ENCODE measurements at regions not wholly inside any gene's neighbourhood (a gene's known extent, or its start where the extent isn't known, plus 50 kb on each side); places are given as distances from the start of the nearest gene placed in this dataset.

DNA sequence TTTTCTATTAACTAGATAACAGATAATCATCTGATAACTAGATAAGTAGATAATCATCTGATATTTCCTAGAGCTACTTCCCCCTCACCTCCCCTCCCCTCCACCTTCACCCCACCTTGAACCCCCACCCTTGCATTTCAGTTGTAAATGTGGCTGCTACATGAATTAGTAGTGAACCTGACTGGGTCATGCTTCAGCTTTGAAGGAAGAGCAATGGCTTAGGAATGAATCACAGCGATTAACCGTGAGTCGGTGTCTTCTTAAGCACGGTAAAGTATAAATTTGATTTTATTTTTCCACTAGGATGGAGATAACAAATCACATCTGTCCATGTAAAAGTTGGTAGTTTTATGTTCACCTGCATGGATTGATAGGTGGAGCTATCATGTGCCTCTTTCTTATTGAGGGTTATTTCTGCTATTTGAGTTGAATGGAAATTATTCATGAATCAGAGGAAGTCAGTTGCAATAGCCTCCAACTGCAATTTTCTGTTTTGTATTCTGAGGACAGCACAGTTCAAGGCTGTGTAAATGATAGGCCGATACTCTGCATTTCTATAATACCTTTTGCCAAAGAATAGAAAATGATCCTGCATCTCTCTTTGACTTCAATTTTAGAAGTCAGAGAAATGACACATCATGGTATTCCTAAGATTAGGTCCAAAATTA, 235.0 kb downstream of the PTGER3 start:
- Histone ChIP-seq H4K8ac (ENCODE audit: extremely low read depth, insufficient read depth, low read length) (no peak overlapping the region), H3K9me3 (ENCODE audit: insufficient read depth in 2 of 2, low read depth in 1 of 2, low read length in 1 of 2) (no peaks in the 10 kb centered on the region), H2BK12ac (ENCODE audit: low read depth, low read length) (no peak overlapping the region), H2BK20ac (ENCODE audit: low read length) (no peak overlapping the region), H3K9ac (replicated peaks in 1 of 4; ENCODE audit: extremely low read depth in 1 of 4, low read depth in 3 of 4, low read length in 3 of 4) (no peak overlapping the region), H4K5ac (ENCODE audit: insufficient read length, low read depth, low read length) (no peak overlapping the region), H3K27ac (ENCODE audit: low read depth, low read length) (no peak overlapping the region), H3K79me1 (ENCODE audit: low read depth, low read length) (no peaks in the 10 kb centered on the region), H3K18ac (ENCODE audit: extremely low read depth, low read length) (no peak overlapping the region), H3K79me2 (ENCODE audit: control insufficient read depth in 1 of 2, insufficient read depth in 2 of 2, low read length in 2 of 2) (no peaks in the 10 kb centered on the region), H2AFZ (ENCODE audit: low read length) (no peak overlapping the region), H3K36me3 (ENCODE audit: control insufficient read depth in 2 of 4, insufficient read depth in 4 of 4, low read length in 3 of 4) (no peaks in the 10 kb centered on the region; a peak in 1 of 8 replicates), H3K4me1 (replicated peaks in 1 of 4; ENCODE audit: control insufficient read depth in 3 of 4, insufficient read depth in 4 of 4, low read length in 3 of 4) (no peaks in the 10 kb centered on the region), H4K20me1 (replicated peaks in 1 of 2; ENCODE audit: control insufficient read depth in 1 of 2, insufficient read depth in 2 of 2, low read length in 2 of 2) (no peaks in the 10 kb centered on the region), H3K4me2 (ENCODE audit: insufficient read depth in 1 of 2, low read depth in 2 of 2, low read length in 2 of 2) (no peak overlapping the region), H3K4ac (replicated peaks; ENCODE audit: insufficient read length, low read depth, low read length) (no peak overlapping the region), H4K91ac (replicated peaks; ENCODE audit: insufficient read length, low read length) (no peak overlapping the region), H2BK5ac (ENCODE audit: low read depth, low read length) (no peak overlapping the region), H3K14ac (ENCODE audit: insufficient read length) (no peak overlapping the region), H2BK120ac (replicated peaks; ENCODE audit: low read depth, low read length) (no peak overlapping the region), H2AK5ac (ENCODE audit: low read depth, low read length) (no peak overlapping the region), H2BK15ac (ENCODE audit: low read length) (no peak overlapping the region), H3K27me3 (replicated peaks in 1 of 4; ENCODE audit: control insufficient read depth in 3 of 4, extremely low read depth in 1 of 4, insufficient read depth in 3 of 4, low read length in 3 of 4) (no peaks in the 10 kb centered on the region), H3K56ac (replicated peaks; ENCODE audit: insufficient read length, low read depth, low read length) (no peak overlapping the region), H3K4me3 (ENCODE audit: extremely low read depth in 1 of 4, insufficient read depth in 2 of 4, low read depth in 3 of 4, low read length in 4 of 4) (no peak overlapping the region), H3K23me2 (ENCODE audit: low read depth, low read length) (no peaks in the 10 kb centered on the region), H3K23ac (ENCODE audit: insufficient read length) (no peak overlapping the region)
- ChIA-PET POLR2A (ENCODE audit: partially characterized antibody) (no interaction called here), CTCF (ENCODE audit: partially characterized antibody) (interaction anchor here (0.9 kb wide), 1 partner anchor 127 kb away, joined by 3 read pairs; no protein-coding TSS in a partner anchor)
- WGBS, 2 experiments (ENCODE audit: extremely low coverage in 1 of 2, insufficient coverage in 1 of 2, insufficient read length in 1 of 2, insufficient replicate concordance in 2 of 2, low coverage in 1 of 2, low lambda C conversion rate in 2 of 2, missing lambda C conversion rate in 1 of 2) = 95% methylated on average over 5 of the region's 5 CpGs; no CpG with 5 or more reads in 1 of the 2 experiments
- TF ChIP-seq, protein P1, sequence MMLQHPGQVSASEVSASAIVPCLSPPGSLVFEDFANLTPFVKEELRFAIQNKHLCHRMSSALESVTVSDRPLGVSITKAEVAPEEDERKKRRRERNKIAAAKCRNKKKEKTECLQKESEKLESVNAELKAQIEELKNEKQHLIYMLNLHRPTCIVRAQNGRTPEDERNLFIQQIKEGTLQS (IDR thresholded peaks at IDR 0.05; ENCODE audit: insufficient read depth, low read depth, low read length) = no peak
- no peak for TF ChIP-seq HDAC2 (IDR thresholded peaks at IDR 0.05; ENCODE audit: borderline replicate concordance in 1 of 2, low read depth in 2 of 2, low read length in 2 of 2)
- TF ChIP-seq BCL11A (IDR thresholded peaks at IDR 0.05; ENCODE audit: low read depth in 2 of 2, low read length in 2 of 2) = no peak
- TF ChIP-seq TAF1 (IDR thresholded peaks at IDR 0.05; ENCODE audit: low read depth, low read length) = no peak
- no peak for TF ChIP-seq NANOG (IDR thresholded peaks at IDR 0.05; ENCODE audit: insufficient read depth, low read depth, low read length, poor library complexity, severe bottlenecking)
- no peak for TF ChIP-seq SIX5 (IDR thresholded peaks at IDR 0.05; ENCODE audit: low read depth, low read length)
- no peak for TF ChIP-seq EZH2 (IDR thresholded peaks at IDR 0.05; ENCODE audit: low read depth, low read length, severe bottlenecking)
- no peak for TF ChIP-seq FOSL1 (IDR thresholded peaks at IDR 0.05; ENCODE audit: insufficient read depth, low read depth, low read length)
- no peak for TF ChIP-seq ASH2L (IDR thresholded peaks at IDR 0.05; ENCODE audit: low read length)
- FAIRE-seq (no peak), DNase-seq (ENCODE audit: low read depth in 1 of 2, low spot score in 2 of 2) (no peak)
